ENCODE measurements at regions not wholly inside any gene's neighbourhood (a gene's known extent, or its start where the extent isn't known, plus 50 kb on each side); places are given as distances from the start of the nearest gene placed in this dataset.

- DNase-seq (ENCODE audit: low spot score) = peak; percentile 3
Measured at GRCh38 chr7:18317941-18318340, 177.6 kb upstream of the HDAC9 start.

- DNase-seq (ENCODE audit: low spot score) = no peak
Measured at GRCh38 chr7:18320422-18320821, 175.1 kb upstream of the HDAC9 start.

- peak; percentile 43 for DNase-seq (ENCODE audit: low spot score)
Measured at GRCh38 chr7:18320971-18321567, 174.5 kb upstream of the HDAC9 start.

- DNase-seq (ENCODE audit: low spot score) = no peak
Measured at GRCh38 chr7:18330548-18330947, 165.0 kb upstream of the HDAC9 start.

GRCh38 chr7:18336626-18337025 is 158.9 kb upstream of the HDAC9 start:
- DNase-seq (ENCODE audit: low spot score) = no peak

GRCh38 chr7:18337048-18337809 is 158.3 kb upstream of the HDAC9 start:
- no peak for DNase-seq (ENCODE audit: low spot score)

GRCh38 chr7:18338910-18339523 is 156.5 kb upstream of the HDAC9 start:
- no peak for DNase-seq (ENCODE audit: low spot score)

GRCh38 chr7:18341756-18342155 is 153.8 kb upstream of the HDAC9 start:
- no peak for DNase-seq (ENCODE audit: low spot score)

GRCh38 chr7:18343047-18343446 is 152.5 kb upstream of the HDAC9 start:
- no peak for DNase-seq (ENCODE audit: low spot score)

GRCh38 chr7:18344536-18344935 is 151.0 kb upstream of the HDAC9 start:
- no peak for DNase-seq (ENCODE audit: low spot score)

GRCh38 chr7:18345641-18346234 is 149.8 kb upstream of the HDAC9 start:
- peak; percentile 29 for DNase-seq (ENCODE audit: low spot score)

GRCh38 chr7:18347170-18347569 is 148.4 kb upstream of the HDAC9 start:
- DNase-seq (ENCODE audit: low spot score) = no peak

GRCh38 chr7:18350678-18351077 is 144.9 kb upstream of the HDAC9 start:
- DNase-seq (ENCODE audit: low spot score) = no peak

- DNase-seq (ENCODE audit: low spot score) = peak; percentile 73
Measured at GRCh38 chr7:18352339-18353255, 143.0 kb upstream of the HDAC9 start.

GRCh38 chr7:18353339-18353738 is 142.2 kb upstream of the HDAC9 start:
- DNase-seq (ENCODE audit: low spot score) = no peak

- DNase-seq (ENCODE audit: low spot score) = no peak
Measured at GRCh38 chr7:18354108-18355085, 141.2 kb upstream of the HDAC9 start.

- DNase-seq (ENCODE audit: low spot score) = peak; percentile 50
Measured at GRCh38 chr7:18356191-18356645, 139.3 kb upstream of the HDAC9 start.

- peak; percentile 18 for DNase-seq (ENCODE audit: low spot score)
Measured at GRCh38 chr7:18357691-18358090, 137.9 kb upstream of the HDAC9 start.

- no peak for DNase-seq (ENCODE audit: low spot score)
Measured at GRCh38 chr7:18361756-18362155, 133.8 kb upstream of the HDAC9 start.

- DNase-seq (ENCODE audit: low spot score) = no peak
Measured at GRCh38 chr7:18363751-18364380, 131.7 kb upstream of the HDAC9 start.

Measured in AG08395 (cell line).